GM12892 (cell line): ENCODE measurements at regions not wholly inside any gene's neighbourhood (a gene's known extent, or its start where the extent isn't known, plus 50 kb on each side); places are given as distances from the start of the nearest gene placed in this dataset.

Experiments used
- POLR2A ChIP-seq: IDR thresholded peaks from 2 replicates; pipeline ENCODE4 v1.6.1; 2011; ENCODE audit warnings: low read depth, low read length, control low read depth
- POLR2AphosphoS5 ChIP-seq: IDR thresholded peaks from 2 replicates; pipeline ENCODE4 v1.6.1; 2011; ENCODE audit warnings: low read depth, low read length, control low read depth

- no peak for TF ChIP-seq POLR2A
- TF ChIP-seq POLR2AphosphoS5 = no peak
Measured at GRCh38 chr4:138866314-138866713, 149.3 kb upstream of the NOCT start.
